AG09309 (cell line): ENCODE measurements at regions not wholly inside any gene's neighbourhood (a gene's known extent, or its start where the extent isn't known, plus 50 kb on each side); places are given as distances from the start of the nearest gene placed in this dataset.

Experiments used
- DNase-seq: peaks from one replicate; pipeline ENCODE4 v3.0.0-alpha.2; 2010; ENCODE audit warnings: low read depth
- H3K4me3 ChIP-seq: 2 replicates; pipeline ENCODE4 v1.5.1; 2011; ENCODE audit warnings: mild to moderate bottlenecking, low read depth, low read length, moderate library complexity; ENCODE audit not compliant: control insufficient read depth
- CTCF ChIP-seq: IDR thresholded peaks from 2 replicates; pipeline ENCODE4 v1.5.1; 2011; ENCODE audit warnings: mild to moderate bottlenecking, low read depth, low read length, inconsistent platforms; ENCODE audit not compliant: insufficient read depth, control insufficient read depth; ENCODE audit errors: missing control alignments

- DNase-seq, result no peak
- H3K4me3 ChIP-seq, result no peak overlapping the region
- peak; percentile 68 for TF ChIP-seq CTCF
These were observed 836.1 kb upstream of the ADAMTS5 start for GRCh38 chr21:27802816-27803475.

- no peak for TF ChIP-seq CTCF
- DNase-seq, result no peak
- H3K4me3 ChIP-seq, result no peak overlapping the region
These were observed 833.0 kb upstream of the ADAMTS5 start for GRCh38 chr21:27799861-27800260.

GRCh38 chr21:27796106-27796505, 829.2 kb upstream of the ADAMTS5 start:
- no peak for TF ChIP-seq CTCF
- H3K4me3 ChIP-seq, result no peak overlapping the region
- DNase-seq, result no peak

GRCh38 chr21:27795418-27795817, 828.5 kb upstream of the ADAMTS5 start:
- no peak for TF ChIP-seq CTCF
- no peak for DNase-seq
- no peak overlapping the region for H3K4me3 ChIP-seq

GRCh38 chr21:27793901-27794300, 827.0 kb upstream of the ADAMTS5 start:
- no peak for DNase-seq
- no peak for TF ChIP-seq CTCF

GRCh38 chr21:27787046-27787445, 820.2 kb upstream of the ADAMTS5 start:
- DNase-seq, result no peak
- no peak overlapping the region for H3K4me3 ChIP-seq
- no peak for TF ChIP-seq CTCF

More at GRCh38 chr21:27793901-27794300, 827.0 kb upstream of the ADAMTS5 start:
- no peak overlapping the region for H3K4me3 ChIP-seq
